ENCODE measurements at regions not wholly inside any gene's neighbourhood (a gene's known extent, or its start where the extent isn't known, plus 50 kb on each side); places are given as distances from the start of the nearest gene placed in this dataset.
"Not testable (repeated sequence)": the region's sequence is repeated elsewhere in the genome, so short reads cannot be mapped to it uniquely, and the experiment has no call there.

- no peak for DNase-seq (ENCODE audit: low read depth)
Observed at GRCh38 chr13:81670048-81670447, 1329.1 kb upstream of the SPRY2 start.

- no peak for DNase-seq (ENCODE audit: low read depth)
Observed at GRCh38 chr13:81664872-81665271, 1323.9 kb upstream of the SPRY2 start.

GRCh38 chr13:81659984-81660383 is 1319.1 kb upstream of the SPRY2 start:
- no peak for DNase-seq (ENCODE audit: low read depth)

GRCh38 chr13:81658598-81659370 is 1317.9 kb upstream of the SPRY2 start:
- DNase-seq (ENCODE audit: low read depth), result no peak

- DNase-seq (ENCODE audit: low read depth), result no peak
Observed at GRCh38 chr13:81639984-81640582, 1299.2 kb upstream of the SPRY2 start.

GRCh38 chr13:81637457-81637856 is 1296.5 kb upstream of the SPRY2 start:
- no peak for DNase-seq (ENCODE audit: low read depth)

- no peak for DNase-seq (ENCODE audit: low read depth)
Observed at GRCh38 chr13:81636120-81636519, 1295.2 kb upstream of the SPRY2 start.

- DNase-seq (ENCODE audit: low read depth), result no peak
Observed at GRCh38 chr13:81615031-81615430, 1274.1 kb upstream of the SPRY2 start.

GRCh38 chr13:81610644-81611043 is 1269.7 kb upstream of the SPRY2 start:
- DNase-seq (ENCODE audit: low read depth), result no peak

GRCh38 chr13:81609335-81609734 is 1268.4 kb upstream of the SPRY2 start:
- no peak for DNase-seq (ENCODE audit: low read depth)

- DNase-seq (ENCODE audit: low read depth), result no peak
Observed at GRCh38 chr13:81606074-81606473, 1265.1 kb upstream of the SPRY2 start.

GRCh38 chr13:81602241-81602640 is 1261.3 kb upstream of the SPRY2 start:
- DNase-seq (ENCODE audit: low read depth), result no peak

GRCh38 chr13:81597101-81597500 is 1256.2 kb upstream of the SPRY2 start:
- DNase-seq (ENCODE audit: low read depth), result no peak

GRCh38 chr13:81596224-81596753 is 1255.4 kb upstream of the SPRY2 start:
- DNase-seq (ENCODE audit: low read depth), result no peak

- no peak for DNase-seq (ENCODE audit: low read depth)
Observed at GRCh38 chr13:81591528-81592220, 1250.7 kb upstream of the SPRY2 start.

GRCh38 chr13:81582381-81582780 is 1241.5 kb upstream of the SPRY2 start:
- DNase-seq (ENCODE audit: low read depth), result no peak

- no peak for DNase-seq (ENCODE audit: low read depth)
Observed at GRCh38 chr13:81577601-81578195, 1236.8 kb upstream of the SPRY2 start.

GRCh38 chr13:81568824-81569223 is 1227.9 kb upstream of the SPRY2 start:
- DNase-seq (ENCODE audit: low read depth), result no peak

- DNase-seq (ENCODE audit: low read depth), result no peak
Observed at GRCh38 chr13:81565849-81566248, 1224.9 kb upstream of the SPRY2 start.

- DNase-seq (ENCODE audit: low read depth), result no peak
Observed at GRCh38 chr13:81563091-81563490, 1222.2 kb upstream of the SPRY2 start.

- DNase-seq (ENCODE audit: low read depth), result no peak
Observed at GRCh38 chr13:81562598-81562997, 1221.7 kb upstream of the SPRY2 start.

GRCh38 chr13:81551036-81551435 is 1210.1 kb upstream of the SPRY2 start:
- DNase-seq (ENCODE audit: low read depth), result no peak

- not testable (repeated sequence) for DNase-seq (ENCODE audit: low read depth)
Observed at GRCh38 chr13:81546294-81546693, 1205.4 kb upstream of the SPRY2 start.

Measured in activated gamma-delta T cell treated with anti-CD3 and anti-CD28 coated beads, Interleukin-2, amount 50 U/mL, for 16 hours (primary cell).